Esophagus mucosa (tissue), 1 donor: ENCODE measurements at regions not wholly inside any gene's neighbourhood (a gene's known extent, or its start where the extent isn't known, plus 50 kb on each side); places are given as distances from the start of the nearest gene placed in this dataset.
"Not testable (repeated sequence)": the region's sequence is repeated elsewhere in the genome, so short reads cannot be mapped to it uniquely, and the experiment has no call there.

Experiments
- ATAC-seq: fragments of 200-7000 bp; cut with Tn5 transposase; one replicate; pipeline ENCODE4 v1.9.1; 2020
- donor health status: DM: yes; HTN: yes; CAD: no.

DNA sequence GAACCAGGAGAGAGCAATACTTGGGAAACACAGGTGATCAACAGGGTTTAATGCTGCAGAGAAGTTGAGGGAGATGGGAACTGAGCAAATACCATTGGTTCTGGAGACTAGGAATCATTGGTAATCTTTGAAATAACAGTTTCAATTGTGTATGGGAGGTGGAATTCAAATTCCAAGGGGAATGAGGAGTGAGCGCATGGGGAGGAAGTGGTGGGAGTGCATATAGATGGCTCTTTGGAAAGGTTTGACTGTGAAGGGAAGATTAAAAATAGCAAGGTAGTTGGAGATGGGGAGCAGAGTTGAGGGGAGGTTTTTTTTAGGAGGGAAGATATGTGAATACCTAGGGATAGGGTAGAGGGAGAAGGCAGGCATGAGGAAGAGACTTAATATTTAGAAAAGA is 51.1 kb upstream of the ROPN1 start:
- ATAC-seq = no peak

DNA sequence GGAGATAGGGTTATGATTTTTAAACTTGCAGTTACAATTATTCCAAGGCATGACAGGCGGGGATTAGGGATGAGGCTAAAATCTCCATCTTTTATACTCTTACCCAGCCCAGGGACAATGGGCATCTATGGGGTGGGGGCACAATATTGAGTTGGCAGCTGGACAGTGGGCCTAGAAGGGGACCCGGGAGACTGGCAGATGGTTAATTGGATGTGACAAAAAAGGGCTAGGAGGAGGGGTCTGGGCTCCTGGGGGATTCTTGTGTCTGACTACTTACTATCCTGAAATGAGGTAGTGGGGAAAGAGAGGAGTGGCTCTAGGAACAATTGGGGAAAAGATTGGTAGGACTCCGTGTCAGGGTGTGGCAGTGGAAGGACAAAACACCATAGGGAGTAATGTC is 53.0 kb upstream of the ROPN1 start:
- ATAC-seq = no peak

DNA sequence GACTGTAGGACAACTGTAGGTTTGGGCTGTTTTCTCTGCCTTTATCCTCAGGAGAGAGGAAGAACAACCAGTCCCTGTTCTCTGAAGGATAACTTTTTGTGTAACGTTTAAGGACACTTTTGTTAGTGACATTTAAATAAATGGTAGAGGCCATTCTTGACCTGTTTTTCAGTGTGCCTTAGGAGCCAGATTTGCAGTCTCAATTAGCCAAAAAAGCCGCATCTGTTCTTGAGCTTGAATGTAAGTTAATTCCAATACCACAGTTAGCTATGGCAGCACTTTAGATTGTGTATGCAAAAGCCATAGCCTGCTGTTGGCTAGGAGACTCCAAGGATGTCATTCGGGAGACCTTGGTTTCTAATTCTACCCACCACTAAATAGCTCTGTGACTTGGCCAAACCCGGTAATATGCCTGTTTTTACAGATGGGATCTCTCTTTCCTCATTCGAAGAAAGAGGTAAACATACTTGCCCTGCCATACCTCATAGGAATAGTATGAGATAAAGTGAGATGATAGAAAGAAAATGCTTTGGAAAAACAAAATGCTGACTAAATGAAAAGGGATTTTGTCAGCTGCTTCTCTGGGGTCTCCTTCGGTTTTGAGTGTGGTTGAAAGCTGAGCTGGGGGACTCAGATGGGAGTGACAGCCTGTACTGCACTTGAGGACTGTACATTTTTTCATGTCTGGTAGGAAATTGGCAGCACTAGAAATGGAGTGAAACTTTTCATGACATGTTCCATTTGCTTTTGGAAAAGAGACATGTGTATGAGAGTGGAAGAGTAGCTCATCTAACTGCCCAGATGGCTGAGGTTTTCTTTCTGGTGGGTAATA is 57.3 kb upstream of the ROPN1 start:
- no peak for ATAC-seq

DNA sequence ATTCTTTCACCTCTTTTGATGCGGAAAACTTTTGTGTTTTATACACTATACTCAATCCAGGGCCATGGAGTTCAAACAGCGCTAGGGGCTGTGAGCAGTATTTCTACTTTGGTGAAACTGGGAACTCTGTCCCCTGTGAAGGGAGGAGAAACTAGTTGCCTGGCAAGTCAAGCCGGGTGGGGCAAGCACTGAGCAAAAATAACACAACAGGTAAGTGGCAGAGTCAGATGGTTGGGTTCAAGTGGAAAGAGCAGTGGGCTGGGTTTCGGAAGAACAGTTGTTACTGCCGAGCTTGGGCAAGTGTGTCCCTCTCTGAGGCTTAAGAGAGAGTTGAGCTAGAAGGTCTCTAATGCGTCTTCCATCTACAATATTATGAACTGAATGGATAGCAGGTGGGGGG is 59.7 kb upstream of the ROPN1 start:
- no peak for ATAC-seq

DNA sequence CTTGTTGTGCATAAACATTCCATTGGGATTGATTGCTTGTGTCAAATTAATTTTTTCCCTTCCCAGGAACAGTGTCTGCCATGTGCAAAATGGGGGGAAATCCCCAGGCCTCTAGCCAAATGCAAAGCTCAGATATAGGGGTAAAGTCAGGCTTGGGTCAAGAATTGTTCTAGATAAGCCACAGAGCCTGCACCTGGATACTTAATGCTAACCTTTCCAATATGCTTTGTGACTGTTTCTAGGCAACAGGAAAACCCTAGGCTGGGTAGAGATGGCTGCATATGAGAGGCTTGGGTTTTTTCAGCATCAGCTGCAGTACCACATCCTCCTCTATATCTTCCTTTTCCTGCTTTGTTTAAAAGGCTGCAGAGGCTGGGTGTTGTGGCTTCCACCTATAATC is 61.9 kb upstream of the ROPN1 start:
- ATAC-seq = no peak

DNA sequence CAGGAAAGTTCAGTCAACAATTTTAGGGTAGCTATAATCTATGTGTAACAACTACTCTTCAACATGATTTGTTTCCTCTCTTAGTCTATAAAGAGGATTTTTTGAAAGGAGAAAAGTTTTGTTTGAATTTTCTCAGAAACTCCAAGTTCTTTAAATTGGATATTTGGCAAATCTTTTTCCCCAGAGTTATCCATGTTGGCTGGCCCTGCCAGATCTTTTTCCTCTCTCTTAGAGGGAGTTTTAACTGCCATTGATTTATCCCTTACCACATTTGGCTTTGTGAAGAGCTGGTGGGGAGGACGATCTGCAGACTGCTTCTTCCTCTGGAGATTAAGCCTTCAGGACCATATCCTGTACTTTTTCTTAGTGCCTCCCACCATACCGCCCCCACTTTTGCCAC is 64.9 kb upstream of the ROPN1 start:
- no peak for ATAC-seq

DNA sequence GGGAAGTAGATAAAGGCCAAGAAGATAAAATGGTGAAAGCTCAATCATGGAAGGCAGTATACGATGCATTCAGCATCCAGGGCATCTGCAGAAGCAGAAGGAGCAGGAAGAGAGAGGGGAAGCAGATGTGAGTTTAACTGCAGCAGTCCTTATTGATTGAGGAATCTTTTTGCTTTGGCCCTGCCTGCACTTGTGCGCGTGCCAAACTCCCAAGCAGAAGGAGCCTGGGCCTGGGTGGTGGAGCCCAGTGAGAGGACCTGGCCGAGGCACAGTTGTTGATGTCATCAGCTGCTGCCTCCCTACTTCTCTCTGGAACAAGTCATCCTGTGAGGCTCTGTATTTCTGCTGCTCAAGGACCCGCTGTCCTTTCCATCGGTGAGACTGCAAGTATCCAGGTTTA is 65.5 kb upstream of the ROPN1 start:
- ATAC-seq = no peak

DNA sequence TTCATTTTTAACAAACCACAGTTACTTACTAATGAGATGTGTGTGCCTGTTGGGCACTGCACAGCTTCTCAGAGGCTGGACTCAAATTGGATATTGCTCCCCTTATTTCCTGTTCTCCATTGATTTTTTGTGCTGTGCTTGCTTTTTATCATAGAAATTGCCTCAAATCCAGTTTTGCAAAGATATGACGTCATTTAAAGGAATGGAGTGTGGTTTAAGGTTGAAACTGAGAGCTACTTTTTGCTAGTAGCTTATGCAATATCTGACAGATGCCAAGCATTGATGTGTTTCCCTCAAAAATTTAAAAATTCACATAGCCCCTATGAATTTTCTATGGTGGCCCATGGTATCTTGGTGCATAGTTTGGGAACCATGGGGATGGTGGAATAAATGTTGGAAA is 67.7 kb upstream of the ROPN1 start:
- no peak for ATAC-seq

DNA sequence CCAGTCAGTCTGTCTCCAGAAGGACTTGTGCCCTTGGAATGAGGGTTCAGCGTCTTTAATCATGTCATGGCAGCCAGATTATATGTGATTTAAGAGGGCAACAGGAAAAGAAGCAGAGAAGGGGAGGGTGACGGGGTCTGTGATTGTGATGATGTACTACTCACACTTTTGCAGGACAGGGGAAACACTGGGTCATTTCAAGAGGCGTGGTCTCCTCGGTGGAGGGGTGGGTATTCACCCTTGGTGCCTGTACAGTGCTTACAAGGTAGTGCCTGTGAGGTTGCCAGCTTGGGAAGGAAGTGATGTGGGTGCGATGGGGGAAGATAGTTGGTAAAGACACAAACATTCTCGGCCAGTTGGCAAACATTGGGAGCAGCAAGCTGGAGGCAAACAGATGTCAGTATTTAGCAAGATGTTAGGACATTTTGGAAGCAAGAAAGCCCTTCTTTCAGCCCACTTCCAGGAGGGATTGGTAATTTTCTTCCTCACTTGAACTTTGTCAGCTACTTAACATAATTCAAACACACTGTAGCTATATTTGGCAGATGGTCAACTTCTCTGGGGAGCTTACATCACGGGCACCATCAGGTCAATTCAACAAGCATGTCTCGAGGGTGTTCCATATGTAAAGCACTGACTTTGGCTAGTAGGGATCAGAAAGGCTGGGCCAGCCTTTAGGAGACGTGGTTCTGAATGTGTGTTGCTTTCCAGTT is 71.4 kb upstream of the ROPN1 start:
- no peak for ATAC-seq

DNA sequence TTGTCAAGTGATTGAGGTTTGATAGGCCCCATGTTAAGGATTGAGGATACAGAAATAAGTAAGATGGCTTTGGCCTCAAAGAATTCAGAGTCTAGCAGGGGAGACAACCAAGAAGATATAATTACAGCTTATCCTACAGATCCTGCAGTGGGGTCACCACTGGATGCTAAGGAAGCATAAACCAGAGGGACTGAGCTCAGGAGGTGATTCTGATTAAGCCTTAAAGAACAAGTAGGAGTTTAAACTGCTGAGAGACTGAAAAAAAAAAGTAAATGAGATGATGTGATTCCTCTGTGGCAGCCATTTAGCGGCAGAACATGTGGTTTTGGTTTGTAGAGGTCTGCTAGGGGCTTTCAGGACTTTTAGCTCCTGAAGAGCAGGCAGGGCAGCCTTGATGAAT is 72.1 kb upstream of the ROPN1 start:
- ATAC-seq = no peak

DNA sequence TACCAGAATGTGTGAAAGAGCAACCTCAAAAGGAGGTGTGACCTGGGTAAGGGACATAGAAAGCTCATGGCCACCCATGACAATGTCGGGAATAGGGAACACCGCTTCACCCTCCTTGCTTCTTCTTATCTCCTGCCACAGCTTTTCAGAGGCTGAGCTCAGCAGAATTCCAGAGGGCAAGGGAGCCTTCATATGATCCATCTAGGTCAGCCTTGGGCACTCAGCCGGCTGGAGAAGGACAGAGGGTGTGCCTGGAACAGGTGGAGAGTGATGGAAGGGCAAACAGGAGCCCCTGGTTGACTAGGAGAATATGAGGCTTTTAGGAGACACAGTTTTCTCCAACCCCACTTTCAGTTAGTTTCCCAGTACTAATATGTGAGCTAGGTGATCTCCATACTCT is 74.6 kb upstream of the ROPN1 start:
- not testable (repeated sequence) for ATAC-seq

DNA sequence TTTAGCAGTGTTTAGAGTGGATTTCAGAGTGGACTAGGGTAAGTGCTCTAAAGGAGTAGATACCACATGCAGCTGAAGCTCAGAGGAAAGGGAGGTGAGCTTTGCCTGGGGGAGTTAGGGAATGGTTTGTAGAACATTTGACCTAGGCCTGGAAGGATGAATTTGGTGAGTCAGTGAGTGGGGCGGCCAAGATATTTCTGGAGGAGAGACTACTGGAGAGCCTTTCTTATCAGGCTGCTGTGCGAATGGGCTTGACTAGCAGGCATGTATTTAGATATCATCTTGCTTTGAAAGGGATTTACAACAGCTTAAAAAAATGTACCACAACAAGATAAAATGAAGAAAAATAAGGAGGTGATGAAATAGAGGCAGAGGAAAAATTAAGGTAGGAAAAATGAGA is 77.8 kb upstream of the ROPN1 start:
- ATAC-seq = not testable (repeated sequence)

DNA sequence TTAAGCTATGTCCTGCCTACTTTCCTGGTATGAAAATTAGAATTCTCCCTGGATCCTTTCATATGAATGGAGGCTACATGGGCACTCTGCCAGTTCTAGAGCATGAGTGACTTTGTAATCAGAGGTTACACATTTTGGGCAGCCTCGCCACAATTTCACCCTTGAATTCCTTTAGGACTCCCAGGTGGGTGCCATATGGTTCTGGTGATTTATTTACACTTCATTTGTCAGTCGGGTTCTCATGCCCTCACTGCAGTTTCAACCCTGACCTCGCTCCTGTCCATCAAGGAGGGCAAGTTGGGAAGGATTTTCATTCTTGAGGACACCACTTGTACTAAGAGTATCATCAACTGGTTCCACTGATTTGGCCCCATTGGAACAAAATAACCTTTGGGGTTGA is 83.2 kb upstream of the ROPN1 start:
- not testable (repeated sequence) for ATAC-seq

DNA sequence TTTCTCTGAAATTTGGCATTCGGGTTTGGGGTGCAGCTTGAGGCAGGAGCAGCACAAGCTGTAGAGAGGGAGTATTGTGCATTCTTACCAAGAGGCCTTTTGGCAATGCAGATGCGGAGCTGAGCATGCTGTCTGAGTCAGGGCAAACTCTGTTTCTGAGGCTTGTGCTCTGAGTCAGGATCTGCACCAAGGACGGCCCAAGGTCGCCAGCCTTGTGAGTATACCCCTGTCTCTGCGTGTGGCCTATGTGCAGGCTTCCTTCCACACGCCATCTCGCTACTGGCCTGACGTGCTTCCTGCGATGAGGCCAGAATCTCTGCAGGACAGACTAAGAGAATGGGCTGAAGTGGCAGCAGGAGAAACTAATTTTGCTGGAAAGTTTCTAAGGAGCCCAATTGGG is 83.8 kb upstream of the ROPN1 start:
- ATAC-seq = no peak

DNA sequence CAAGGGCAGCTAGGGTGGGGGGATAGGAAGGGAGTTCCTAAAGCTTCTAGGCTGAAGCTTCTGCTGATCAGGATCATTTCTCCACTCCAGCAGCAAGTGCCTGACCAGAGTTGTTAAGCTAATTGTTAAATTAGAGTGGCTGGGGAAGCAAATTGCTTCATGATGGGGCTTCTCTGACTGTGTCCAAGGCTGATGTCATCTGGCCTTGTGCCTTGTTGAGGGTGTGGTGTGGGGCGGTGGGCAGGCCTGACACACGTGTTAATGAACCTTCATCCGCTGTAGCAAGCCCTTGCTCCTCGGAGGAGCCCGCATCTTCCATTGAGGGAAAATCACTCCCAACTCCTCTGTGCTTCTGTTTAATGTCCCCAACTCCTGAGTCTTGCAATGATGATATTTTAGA is 84.3 kb upstream of the ROPN1 start:
- no peak for ATAC-seq

DNA sequence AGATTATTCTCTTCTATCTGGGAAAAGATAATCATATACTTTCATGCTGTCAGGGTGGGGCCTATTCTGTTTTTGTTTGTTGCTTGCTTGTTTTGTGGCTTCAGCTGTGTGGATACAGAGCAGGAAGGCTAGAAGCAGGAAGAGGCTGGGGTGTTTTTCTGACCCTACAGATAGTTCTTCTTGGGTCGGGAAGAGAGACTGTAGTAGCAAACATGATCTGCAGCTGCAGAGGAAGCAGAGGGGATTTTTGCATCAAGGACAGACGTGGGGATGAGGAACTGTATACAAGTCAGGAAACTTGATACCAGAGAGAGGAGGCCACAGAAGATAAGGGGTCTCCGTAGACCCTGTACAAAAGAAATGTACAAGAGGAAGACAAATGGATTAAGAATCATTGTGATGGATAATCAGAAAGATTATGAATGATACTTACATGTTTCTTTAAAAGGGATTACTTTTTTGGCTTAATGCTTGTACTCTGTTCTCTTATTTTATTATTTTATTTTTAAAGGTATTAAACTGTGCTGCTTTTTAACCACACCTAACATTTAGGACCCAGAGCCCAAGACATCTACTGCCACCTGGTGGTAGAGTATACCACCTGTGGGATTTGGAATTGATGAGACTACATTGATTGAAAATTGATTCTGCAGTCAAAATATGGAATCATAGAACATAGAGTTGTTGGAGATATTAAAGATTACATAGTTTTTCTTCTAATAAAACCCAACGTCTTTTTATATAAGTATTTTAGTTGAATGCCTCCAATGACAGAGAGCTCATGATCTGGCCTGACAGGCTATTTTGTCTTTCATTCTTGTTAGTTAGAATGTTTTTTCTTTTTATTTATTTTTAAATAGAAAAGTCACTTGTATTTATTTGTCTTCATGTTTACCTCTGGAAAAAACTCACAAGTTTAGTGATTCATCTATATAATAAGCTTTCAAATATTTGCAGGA is 87.3 kb upstream of the ROPN1 start:
- no peak for ATAC-seq

DNA sequence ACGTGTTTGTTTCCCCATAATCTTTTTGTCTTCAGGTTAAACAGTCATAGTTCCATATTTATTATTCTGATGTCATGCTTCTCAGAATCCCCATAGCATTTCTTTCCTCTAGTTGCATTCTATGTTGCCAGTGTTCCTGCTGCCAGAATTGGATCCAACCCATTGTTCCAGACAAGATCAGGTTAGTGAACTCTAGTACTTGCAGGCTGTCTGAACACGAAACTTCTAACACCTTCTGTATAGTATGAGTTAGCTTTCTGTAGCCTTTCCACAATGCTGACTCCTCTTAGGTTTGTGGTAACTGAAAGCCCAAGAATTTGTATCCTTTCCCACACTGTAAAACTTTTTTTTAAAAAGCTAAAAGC is 88.0 kb upstream of the ROPN1 start:
- ATAC-seq = no peak

DNA sequence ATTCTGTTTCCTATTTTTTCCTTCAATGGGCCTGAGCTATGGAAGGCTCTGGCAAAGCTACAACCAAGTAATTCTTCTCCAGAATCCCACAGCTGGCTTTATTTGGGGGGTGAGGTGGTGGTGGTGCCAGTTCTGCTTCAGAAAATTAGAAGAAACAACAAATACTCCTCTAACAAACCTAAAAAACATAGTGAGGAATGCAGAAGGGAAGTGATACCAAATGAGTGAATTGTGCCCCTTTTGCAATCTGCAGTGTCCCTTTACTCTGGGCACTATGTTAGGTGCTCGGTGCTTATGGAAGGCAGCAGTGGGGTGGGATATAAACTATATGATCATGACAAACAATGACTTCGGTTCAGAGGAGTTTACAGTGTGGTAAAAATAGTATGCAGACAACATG is 90.4 kb upstream of the ROPN1 start:
- no peak for ATAC-seq

DNA sequence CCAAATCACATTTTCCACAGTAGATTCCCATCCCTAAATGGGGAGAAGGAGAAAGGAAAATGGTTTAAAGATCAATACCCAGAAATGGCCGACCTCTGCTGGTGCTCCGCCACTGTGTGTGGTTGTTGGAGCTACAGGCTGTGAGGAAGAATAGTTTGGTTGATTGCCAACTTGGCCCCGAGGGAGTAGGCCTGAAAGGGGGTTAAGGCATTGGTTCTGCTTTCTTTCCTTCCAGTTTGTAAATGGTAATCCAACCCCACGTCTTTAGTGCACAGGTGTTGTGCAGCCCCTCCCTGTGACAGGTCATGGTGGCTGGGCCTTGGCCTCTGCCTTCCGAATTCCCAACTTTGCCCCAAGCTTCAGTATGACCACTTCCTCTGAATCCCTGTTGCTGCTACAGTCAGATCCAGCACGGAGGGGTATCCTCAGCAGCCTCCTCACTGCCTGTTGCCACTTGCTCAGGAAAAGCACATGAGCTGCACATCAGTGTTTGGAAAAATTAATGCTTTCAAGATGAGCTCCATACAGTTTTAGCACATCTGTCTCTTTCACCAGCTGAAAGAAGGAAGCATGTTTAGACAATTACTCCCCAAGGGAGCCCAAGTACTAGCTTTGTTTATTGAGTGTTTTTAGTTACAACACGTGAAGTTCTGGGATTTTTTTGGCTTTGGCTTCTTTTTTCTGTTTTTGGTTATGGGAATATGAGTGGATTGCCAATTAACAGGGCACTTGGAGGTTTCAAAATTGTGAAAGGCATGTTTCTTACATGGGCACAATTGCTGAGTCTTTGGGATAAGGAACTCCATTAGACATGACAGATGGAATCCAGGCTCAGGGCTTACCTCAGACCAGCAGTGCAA is 92.3 kb upstream of the ROPN1 start:
- ATAC-seq = no peak

DNA sequence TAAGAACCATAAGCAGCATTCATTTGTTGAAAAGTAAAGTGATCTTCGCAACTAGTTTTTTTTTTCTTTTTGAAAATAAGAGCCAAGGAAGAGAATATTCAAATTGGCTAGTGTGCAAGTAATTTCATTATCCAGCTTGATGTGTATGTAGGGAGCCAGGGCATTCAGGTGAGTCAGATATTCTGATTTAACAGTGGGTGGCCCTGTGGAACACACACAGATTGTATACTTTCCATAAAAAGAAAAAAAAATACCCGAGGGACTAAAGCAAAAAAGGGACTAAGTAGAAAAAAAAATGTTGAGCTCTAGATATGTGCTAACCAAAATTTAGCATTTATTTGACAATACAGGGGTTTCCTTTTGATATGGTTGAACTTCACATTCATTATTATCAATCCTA is 96.9 kb upstream of the ROPN1 start:
- no peak for ATAC-seq

DNA sequence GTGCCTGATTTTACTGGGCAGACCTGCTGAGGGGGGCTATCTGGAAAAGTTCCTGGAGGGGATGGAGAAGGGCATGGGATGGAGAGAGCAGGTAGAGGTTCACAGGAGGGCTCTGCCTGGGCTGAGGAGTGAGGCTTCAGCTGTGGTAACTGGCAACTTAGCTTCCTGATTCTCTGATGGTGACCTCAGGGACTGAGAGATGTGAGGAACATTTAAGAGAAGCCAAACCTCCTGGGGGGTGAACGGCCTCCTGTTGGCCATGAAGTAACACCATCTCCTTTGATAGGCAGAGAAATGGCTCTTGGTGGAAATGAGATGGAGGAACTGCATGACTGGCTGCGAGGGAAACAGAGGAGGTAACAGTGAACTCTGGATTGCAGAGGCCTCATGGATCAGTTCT is 97.3 kb upstream of the ROPN1 start:
- no peak for ATAC-seq

DNA sequence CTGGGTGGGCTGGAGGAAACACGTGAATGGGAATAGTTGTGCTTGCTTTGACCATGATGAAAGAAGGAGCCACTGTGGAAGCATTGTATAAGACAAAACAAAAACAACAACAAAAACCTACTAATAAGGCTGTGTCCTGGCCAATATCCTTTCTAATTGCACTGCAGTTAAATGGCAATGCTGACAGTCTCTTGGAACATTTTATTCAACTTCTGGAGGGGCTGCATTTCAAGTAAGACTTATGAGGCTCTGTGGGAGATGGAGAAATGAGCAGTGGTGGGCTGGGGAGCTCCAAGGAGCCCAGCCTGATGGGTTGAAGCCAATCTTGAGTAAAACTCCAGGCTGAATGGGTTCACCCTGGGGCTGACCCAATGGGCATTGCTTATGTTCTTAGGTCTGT is 99.8 kb upstream of the ROPN1 start:
- no peak for ATAC-seq
